COLO668 (cell line): ENCODE measurements at regions not wholly inside any gene's neighbourhood (a gene's known extent, or its start where the extent isn't known, plus 50 kb on each side); places are given as distances from the start of the nearest gene placed in this dataset.
"Not testable (repeated sequence)": the region's sequence is repeated elsewhere in the genome, so short reads cannot be mapped to it uniquely, and the experiment has no call there.

Source experiments
- DNase-seq: peaks from one replicate; lab custom pipeline; 2025; ENCODE audit not compliant: unreplicated experiment; lab: John Stamatoyannopoulos, UW

GRCh38 chr12:59407799-59408198, 188.0 kb upstream of the SLC16A7 start:
- DNase-seq, result no peak

DNA sequence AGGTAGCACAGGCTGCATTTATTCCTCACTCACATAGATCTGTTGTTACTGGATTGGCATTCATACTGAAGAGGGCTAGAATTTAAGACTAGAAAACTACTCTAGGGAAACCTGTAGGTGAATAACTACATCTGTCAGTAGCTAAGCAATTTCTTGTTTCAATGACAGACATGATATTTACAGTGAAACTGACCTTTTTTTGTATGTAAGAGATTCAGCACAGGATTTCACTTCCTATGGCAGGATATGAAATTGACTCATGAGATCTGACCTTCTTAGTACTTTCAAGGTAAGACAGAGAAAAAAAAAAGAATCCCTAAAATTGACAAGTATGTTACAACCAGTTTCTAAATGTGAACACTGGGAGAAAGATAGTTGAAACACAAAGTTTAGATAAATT, 189.8 kb upstream of the SLC16A7 start:
- DNase-seq, result no peak

GRCh38 chr12:59404109-59404650, 191.6 kb upstream of the SLC16A7 start:
- no peak for DNase-seq

DNA sequence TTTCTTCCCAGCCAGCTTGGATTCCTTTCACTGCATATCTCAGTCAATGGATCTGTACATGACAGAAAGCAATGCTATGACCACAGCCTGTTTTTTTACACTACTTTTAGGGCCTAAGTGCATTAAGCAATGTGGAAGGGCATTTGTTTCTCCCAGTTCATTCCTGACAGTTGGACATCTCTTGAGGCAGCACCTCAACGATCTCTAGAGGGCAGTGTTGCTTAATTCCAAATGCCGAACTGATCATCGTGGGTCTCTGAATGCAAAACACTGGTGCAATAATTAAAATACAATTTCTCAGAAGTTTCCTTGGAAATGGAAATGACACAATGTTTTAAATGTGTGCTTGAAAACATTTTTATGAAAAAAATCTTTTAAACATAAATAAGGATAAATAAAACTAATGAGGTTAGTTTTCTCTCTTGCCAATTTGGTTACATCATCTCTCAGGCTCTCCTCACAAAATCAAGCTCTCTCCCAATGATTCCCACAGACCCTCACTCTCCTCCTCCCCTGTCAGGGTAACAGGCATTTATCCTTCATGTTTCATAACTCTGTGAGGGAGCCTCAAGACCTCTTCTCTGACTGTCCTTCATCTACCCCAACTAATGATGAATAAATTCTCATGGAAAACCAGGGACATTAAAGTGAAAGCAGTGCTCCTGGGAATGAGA, 192.4 kb upstream of the SLC16A7 start:
- DNase-seq, result peak; percentile 50

DNA sequence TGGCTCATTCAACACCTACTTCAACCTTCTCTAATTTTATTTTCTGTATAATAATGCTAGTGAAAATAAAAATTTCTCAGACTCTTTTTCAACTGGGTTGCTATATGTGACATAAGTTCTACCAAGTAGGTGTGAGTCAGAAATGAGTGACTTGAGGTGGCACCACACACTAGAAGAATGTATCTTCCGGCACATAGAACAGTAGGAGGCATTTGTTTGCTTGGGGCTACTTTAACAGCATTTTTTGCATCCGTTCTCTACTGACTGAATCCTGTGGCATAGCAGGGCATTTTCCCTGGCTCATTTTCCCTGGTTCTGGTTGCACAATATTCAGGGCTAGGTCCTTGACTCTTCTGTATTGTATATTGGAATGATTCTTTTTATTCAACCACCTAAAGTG, 194.0 kb upstream of the SLC16A7 start:
- no peak for DNase-seq

- DNase-seq, result no peak
Measured at GRCh38 chr12:59398164-59398563, 197.7 kb upstream of the SLC16A7 start.

GRCh38 chr12:59396919-59397318, 198.9 kb upstream of the SLC16A7 start:
- DNase-seq, result no peak

GRCh38 chr12:59396519-59396918, 199.3 kb upstream of the SLC16A7 start:
- peak; percentile 9 for DNase-seq

DNA sequence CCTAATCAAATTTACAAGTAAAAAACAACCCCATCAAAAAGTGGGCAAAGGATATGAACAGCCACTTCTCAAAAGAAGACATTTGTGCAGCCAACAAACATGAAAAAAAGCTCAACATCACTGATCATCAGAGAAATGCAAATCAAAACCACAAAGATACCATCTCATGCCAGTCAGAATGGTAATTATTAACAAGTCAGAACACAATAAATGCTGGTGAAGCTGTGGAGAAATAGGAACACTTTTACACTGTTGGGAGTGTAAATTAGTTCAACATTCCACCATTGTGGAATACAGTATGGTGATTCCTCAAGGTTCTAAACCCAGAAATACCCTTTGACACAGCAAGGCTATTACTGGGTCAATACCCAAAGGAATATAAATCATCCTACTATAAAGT, 200.5 kb upstream of the SLC16A7 start:
- not testable (repeated sequence) for DNase-seq

GRCh38 chr12:59393506-59393905, 202.3 kb upstream of the SLC16A7 start:
- DNase-seq, result no peak

DNA sequence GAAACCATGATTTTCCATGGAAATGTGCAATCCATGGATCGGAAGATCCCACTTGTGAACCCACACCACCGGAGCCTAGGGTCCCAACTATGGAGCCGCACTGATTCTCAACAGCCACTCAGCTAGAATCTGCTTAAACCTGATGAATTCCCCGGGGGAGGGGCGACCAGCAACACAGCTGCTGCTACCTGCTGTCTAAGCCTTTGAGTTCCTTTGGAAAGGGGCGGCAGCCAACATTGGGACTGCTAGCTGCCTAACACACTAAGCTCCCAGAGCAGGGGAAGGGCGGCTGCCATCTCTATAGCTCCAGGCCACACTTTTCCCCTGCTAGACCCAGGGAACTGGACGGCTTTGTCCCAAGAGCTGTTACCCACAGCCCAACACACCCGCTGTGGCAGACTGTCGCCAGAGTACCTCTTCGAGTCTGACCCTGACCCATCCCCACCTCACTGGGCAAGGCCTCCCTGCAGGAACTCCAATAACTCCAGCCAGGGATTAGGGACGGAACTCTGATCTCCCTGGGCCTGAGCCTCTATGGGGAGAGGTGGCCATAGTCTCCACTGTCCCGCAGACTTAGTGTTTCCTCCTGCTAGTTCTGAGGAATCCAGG, 205.8 kb upstream of the SLC16A7 start:
- DNase-seq, result no peak

DNA sequence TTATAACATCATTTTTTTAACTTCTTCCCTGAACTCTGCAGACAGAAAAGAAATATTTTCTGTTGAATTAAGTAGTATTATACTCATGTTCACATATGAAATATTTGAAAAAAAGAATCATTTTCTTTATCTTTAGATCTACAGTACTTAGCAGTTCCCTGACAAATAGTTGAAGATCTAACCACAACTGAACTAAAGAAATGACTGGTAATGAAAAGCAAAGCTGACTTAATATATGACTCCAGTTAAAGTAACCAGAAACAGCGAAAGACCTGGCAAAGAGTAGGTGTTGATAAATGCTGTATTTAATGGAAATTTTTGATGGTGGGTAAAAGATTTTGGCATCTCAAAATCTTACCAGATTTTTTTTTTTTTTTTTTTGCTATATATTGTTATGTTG, 207.1 kb upstream of the SLC16A7 start:
- DNase-seq, result no peak

DNA sequence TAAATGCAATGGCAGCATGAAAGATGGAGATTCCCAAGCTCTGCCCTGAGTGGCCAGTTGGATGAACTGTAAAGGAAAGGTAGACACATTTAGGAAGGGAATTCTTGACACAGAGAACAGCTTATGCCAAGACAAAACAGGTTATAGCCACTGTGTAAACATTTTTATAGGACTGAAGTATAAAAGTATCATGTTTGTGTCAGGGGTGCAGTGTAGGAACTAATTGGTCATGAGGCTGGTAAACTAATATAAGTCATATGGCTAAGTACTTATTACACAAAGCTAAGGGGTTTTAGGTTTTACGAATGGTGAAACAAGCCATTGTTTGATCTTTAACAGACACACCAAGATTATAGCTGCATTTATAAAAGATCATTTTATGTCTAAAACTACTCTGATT, 207.7 kb upstream of the SLC16A7 start:
- no peak for DNase-seq

GRCh38 chr12:59386236-59386635, 209.6 kb upstream of the SLC16A7 start:
- no peak for DNase-seq

GRCh38 chr12:59383079-59383822, 212.6 kb upstream of the SLC16A7 start:
- DNase-seq, result no peak

GRCh38 chr12:59382282-59383078, 213.3 kb upstream of the SLC16A7 start:
- DNase-seq, result no peak

- no peak for DNase-seq
Measured at GRCh38 chr12:59381106-59381505, 214.7 kb upstream of the SLC16A7 start.

- no peak for DNase-seq
Measured at GRCh38 chr12:59375633-59376032, 220.2 kb upstream of the SLC16A7 start.

DNA sequence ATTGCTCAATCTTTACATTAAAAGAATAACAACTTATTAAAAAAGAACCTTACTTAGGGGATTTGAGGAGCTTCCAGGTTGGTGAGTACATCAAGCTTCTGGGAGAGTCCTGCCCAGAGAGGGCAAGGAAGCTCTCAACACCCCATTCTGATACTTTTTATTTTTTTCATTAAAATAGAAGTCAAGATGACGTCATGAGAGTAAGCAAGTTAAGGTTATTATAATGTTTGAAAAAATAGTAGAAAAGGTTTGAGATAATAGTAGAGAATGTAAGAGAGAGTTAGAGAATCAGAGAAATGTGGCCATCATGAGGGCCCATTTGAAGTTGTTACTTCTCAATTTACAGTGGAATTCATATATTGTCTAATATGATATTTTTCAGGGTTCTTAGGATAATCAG, 221.0 kb upstream of the SLC16A7 start:
- no peak for DNase-seq

- no peak for DNase-seq
Measured at GRCh38 chr12:59372956-59373355, 222.9 kb upstream of the SLC16A7 start.

DNA sequence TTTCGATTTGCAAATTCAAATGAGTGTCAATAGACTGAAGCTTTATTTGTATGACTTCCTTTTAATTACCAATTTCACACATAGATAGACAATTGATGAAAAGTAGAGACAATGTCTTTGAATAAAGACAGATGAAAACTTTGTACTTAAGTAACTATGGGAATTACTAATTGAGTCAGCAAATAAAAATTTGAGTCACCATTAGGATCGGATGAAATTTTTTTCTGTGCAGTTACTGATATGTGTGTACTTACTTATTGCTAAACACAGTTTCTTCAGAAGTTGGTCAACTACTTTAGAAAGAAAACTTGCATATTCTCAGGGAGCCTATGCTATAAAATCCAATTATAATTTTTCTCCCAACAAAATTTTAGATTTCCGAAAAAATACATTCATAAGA, 224.9 kb upstream of the SLC16A7 start:
- no peak for DNase-seq
